Liver (tissue), 8 donors: ENCODE measurements at regions not wholly inside any gene's neighbourhood (a gene's known extent, or its start where the extent isn't known, plus 50 kb on each side); places are given as distances from the start of the nearest gene placed in this dataset.

Experiments
- DNase-seq: peaks from one replicate; pipeline ENCODE4 v3.0.0-alpha.2; 2017; ENCODE audit warnings: low spot score
- H3K27ac ChIP-seq, 2 donors: one replicate each; pipeline ENCODE4 v1.7.0; 2013; ENCODE audit warnings: inconsistent platforms in 2 of 2, low read length in 2 of 2, control low read depth in 1 of 2, low read depth in 1 of 2, mild to moderate bottlenecking in 1 of 2
- H3K27me3 ChIP-seq, 4 donors: one replicate each; pipeline versions ENCODE4 v1.6.1 to v1.7.0; 2013; ENCODE audit warnings: low read length in 3 of 4, inconsistent platforms in 1 of 4, mild to moderate bottlenecking in 1 of 4, moderate library complexity in 1 of 4; ENCODE audit not compliant: control insufficient read depth in 4 of 4, insufficient read depth in 4 of 4
- H3K36me3 ChIP-seq, 4 donors: one replicate each; pipeline versions ENCODE4 v1.6.1 to v1.7.0; 2013; ENCODE audit warnings: low read length in 3 of 4, mild to moderate bottlenecking in 3 of 4, low read depth in 1 of 4, moderate library complexity in 1 of 4; ENCODE audit not compliant: control insufficient read depth in 4 of 4, insufficient read depth in 3 of 4
- H3K4me1 ChIP-seq, 4 donors: one replicate each; pipeline versions ENCODE4 v1.6.1 to v1.7.0; 2013; ENCODE audit warnings: low read length in 3 of 4, mild to moderate bottlenecking in 3 of 4, moderate library complexity in 1 of 4; ENCODE audit not compliant: control insufficient read depth in 4 of 4, insufficient read depth in 4 of 4
- H3K4me3 ChIP-seq, 3 donors: one replicate each; pipeline versions ENCODE4 v1.6.1 to v1.7.0; 2013; ENCODE audit warnings: low read length in 3 of 3, control low read depth in 1 of 3, low read depth in 1 of 3, mild to moderate bottlenecking in 1 of 3
- H3K9ac ChIP-seq, 2 donors: one replicate each; pipeline ENCODE4 v1.7.0; 2013; ENCODE audit warnings: low read length in 2 of 2, mild to moderate bottlenecking in 2 of 2, moderate library complexity in 2 of 2, control low read depth in 1 of 2, low read depth in 1 of 2
- H3K9me3 ChIP-seq, 4 donors: one replicate each; pipeline versions ENCODE4 v1.6.1 to v1.7.0; 2013; ENCODE audit warnings: low read length in 3 of 4; ENCODE audit not compliant: control insufficient read depth in 4 of 4
- CTCF ChIP-seq: fragments of 150-350 bp; IDR thresholded peaks from 2 replicates; pipeline ENCODE4 v1.5.1; 2017; ENCODE audit warnings: improper control_type of control experiment, low read depth, low read length; ENCODE audit not compliant: missing input control
- EGR1 ChIP-seq, 2 donors: IDR thresholded peaks; 2 replicates each; pipeline ENCODE4 v1.6.1; 2016 to 2018; ENCODE audit warnings: antibody characterized with exemption in 2 of 2, low read depth in 2 of 2
- FOXA1 ChIP-seq: IDR thresholded peaks from 2 replicates; pipeline ENCODE4 v1.6.1; 2016; ENCODE audit warnings: antibody characterized with exemption
- FOXA2 ChIP-seq: IDR thresholded peaks from 2 replicates; pipeline ENCODE4 v1.6.1; 2016; ENCODE audit warnings: antibody characterized with exemption
- GABPA ChIP-seq, 2 donors: IDR thresholded peaks in 1 of 2; conservative IDR thresholded peaks in 1 of 2; 2 replicates each; pipeline ENCODE4 v1.6.1; 2016; ENCODE audit warnings: antibody characterized with exemption in 2 of 2, mild to moderate bottlenecking in 1 of 2, moderate library complexity in 1 of 2
- HNF4A ChIP-seq, 2 donors: conservative IDR thresholded peaks; 2 replicates each; pipeline ENCODE4 v1.6.1; 2016; ENCODE audit warnings: antibody characterized with exemption in 2 of 2, mild to moderate bottlenecking in 2 of 2
- HNF4G ChIP-seq: IDR thresholded peaks from 2 replicates; pipeline ENCODE4 v1.6.1; 2016; ENCODE audit warnings: antibody characterized with exemption
- JUND ChIP-seq, 2 donors: IDR thresholded peaks; 2 replicates each; pipeline ENCODE4 v1.6.1; 2016; ENCODE audit warnings: antibody characterized with exemption in 2 of 2
- MAX ChIP-seq: IDR thresholded peaks from 2 replicates; pipeline ENCODE4 v1.6.1; 2016; ENCODE audit warnings: antibody characterized with exemption
- NR2F2 ChIP-seq: IDR thresholded peaks from 2 replicates; pipeline ENCODE4 v1.6.1; 2016; ENCODE audit warnings: antibody characterized with exemption
- RAD21 ChIP-seq, 2 donors: IDR thresholded peaks; 2 replicates each; pipeline ENCODE4 v1.6.1; 2016; ENCODE audit warnings: antibody characterized with exemption in 2 of 2, mild to moderate bottlenecking in 2 of 2
- RXRA ChIP-seq, 2 donors: IDR thresholded peaks; 2 replicates each; pipeline ENCODE4 v1.6.1; 2017 to 2018; ENCODE audit warnings: antibody characterized with exemption in 2 of 2, mild to moderate bottlenecking in 1 of 2
- SP1 ChIP-seq: IDR thresholded peaks from 2 replicates; pipeline ENCODE4 v1.6.1; 2018; ENCODE audit warnings: antibody characterized with exemption, mild to moderate bottlenecking
- TAF1 ChIP-seq: conservative IDR thresholded peaks from 2 replicates; pipeline ENCODE4 v1.6.1; 2016; ENCODE audit warnings: antibody characterized with exemption, mild to moderate bottlenecking
- YY1 ChIP-seq: IDR thresholded peaks from 2 replicates; pipeline ENCODE4 v1.6.1; 2016; ENCODE audit warnings: antibody characterized with exemption, mild to moderate bottlenecking
- ZBTB33 ChIP-seq: IDR thresholded peaks from 2 replicates; pipeline ENCODE4 v1.6.1; 2016; ENCODE audit warnings: antibody characterized with exemption
- WGBS: extraction: QIAGEN DNeasy Blood & Tissue Kit; methylation state at CpG from one replicate; pipeline ENCODE4 v1.1.7; 2013; 5-methylcytosine and 5-hydroxymethylcytosine counted together
- TF ChIP-seq, protein P1 (sequence below): IDR thresholded peaks from 2 replicates; pipeline ENCODE4 v1.6.1; 2016; ENCODE audit warnings: antibody characterized with exemption
- TF ChIP-seq, protein P2 (sequence below): IDR thresholded peaks from 2 replicates; pipeline ENCODE4 v1.6.1; 2016; ENCODE audit warnings: antibody characterized with exemption, mild to moderate bottlenecking
- donor health status: healthy.
- donor health status: healthy.
- donor health status: healthy.
- donor health status: healthy.
- donor health status: healthy.

DNA sequence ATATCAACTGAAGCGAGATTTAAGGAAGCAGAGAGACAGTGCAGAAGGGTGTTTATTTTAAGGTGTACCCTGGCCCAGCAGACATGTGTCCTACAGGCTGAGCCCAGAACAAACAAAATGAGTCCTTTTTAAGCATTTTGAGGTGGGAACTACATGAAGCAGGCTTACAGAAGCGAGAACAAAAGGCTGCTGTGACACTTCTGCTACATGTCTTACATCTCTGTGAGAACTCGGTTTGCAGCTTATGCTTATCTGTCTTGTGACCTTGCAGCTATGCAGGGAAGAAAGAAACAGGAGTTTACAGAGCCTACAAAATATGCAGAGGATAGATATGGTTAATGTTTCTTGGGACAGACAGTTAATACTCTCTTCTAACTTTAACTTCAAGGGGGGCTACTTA lies 295.9 kb downstream of the CEMIP2 start:
- no peak overlapping the region for H3K9ac ChIP-seq
- DNase-seq = no peak
- no peaks in the 10 kb centered on the region for H3K27me3 ChIP-seq
- no peak overlapping the region for H3K4me3 ChIP-seq
- H3K9me3 ChIP-seq = no peaks in the 10 kb centered on the region
- 58% methylated on average over 3 of the region's 3 CpGs for WGBS
- no peaks in the 10 kb centered on the region for H3K4me1 ChIP-seq
- no peak overlapping the region for H3K27ac ChIP-seq
- TF ChIP-seq, protein P1, sequence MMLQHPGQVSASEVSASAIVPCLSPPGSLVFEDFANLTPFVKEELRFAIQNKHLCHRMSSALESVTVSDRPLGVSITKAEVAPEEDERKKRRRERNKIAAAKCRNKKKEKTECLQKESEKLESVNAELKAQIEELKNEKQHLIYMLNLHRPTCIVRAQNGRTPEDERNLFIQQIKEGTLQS = no peak
- TF ChIP-seq NR2F2 = no peak
- no peak for TF ChIP-seq JUND (IDR thresholded peaks at IDR 0.05)
- TF ChIP-seq SP1 = no peak
- TF ChIP-seq RXRA (IDR thresholded peaks at IDR 0.05) = no peak
- no peak for TF ChIP-seq MAX
- no peak for TF ChIP-seq GABPA (IDR thresholded peaks at IDR 0.05 in 1 of 2, conservative IDR thresholded peaks at IDR 0.05 in 1 of 2)
- TF ChIP-seq CTCF = no peak
- TF ChIP-seq, protein P2, sequence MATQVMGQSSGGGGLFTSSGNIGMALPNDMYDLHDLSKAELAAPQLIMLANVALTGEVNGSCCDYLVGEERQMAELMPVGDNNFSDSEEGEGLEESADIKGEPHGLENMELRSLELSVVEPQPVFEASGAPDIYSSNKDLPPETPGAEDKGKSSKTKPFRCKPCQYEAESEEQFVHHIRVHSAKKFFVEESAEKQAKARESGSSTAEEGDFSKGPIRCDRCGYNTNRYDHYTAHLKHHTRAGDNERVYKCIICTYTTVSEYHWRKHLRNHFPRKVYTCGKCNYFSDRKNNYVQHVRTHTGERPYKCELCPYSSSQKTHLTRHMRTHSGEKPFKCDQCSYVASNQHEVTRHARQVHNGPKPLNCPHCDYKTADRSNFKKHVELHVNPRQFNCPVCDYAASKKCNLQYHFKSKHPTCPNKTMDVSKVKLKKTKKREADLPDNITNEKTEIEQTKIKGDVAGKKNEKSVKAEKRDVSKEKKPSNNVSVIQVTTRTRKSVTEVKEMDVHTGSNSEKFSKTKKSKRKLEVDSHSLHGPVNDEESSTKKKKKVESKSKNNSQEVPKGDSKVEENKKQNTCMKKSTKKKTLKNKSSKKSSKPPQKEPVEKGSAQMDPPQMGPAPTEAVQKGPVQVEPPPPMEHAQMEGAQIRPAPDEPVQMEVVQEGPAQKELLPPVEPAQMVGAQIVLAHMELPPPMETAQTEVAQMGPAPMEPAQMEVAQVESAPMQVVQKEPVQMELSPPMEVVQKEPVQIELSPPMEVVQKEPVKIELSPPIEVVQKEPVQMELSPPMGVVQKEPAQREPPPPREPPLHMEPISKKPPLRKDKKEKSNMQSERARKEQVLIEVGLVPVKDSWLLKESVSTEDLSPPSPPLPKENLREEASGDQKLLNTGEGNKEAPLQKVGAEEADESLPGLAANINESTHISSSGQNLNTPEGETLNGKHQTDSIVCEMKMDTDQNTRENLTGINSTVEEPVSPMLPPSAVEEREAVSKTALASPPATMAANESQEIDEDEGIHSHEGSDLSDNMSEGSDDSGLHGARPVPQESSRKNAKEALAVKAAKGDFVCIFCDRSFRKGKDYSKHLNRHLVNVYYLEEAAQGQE = no peak
- TF ChIP-seq HNF4G = no peak
- TF ChIP-seq FOXA2 = no peak
- no peak for TF ChIP-seq ZBTB33
- TF ChIP-seq EGR1 (IDR thresholded peaks at IDR 0.05; ENCODE audit: low read depth in 2 of 2) = no peak
- TF ChIP-seq FOXA1 = no peak
- no peak for TF ChIP-seq HNF4A (conservative IDR thresholded peaks at IDR 0.05)
- TF ChIP-seq TAF1 = no peak
- TF ChIP-seq YY1 = no peak
- H3K36me3 ChIP-seq = no peaks in the 10 kb centered on the region

DNA sequence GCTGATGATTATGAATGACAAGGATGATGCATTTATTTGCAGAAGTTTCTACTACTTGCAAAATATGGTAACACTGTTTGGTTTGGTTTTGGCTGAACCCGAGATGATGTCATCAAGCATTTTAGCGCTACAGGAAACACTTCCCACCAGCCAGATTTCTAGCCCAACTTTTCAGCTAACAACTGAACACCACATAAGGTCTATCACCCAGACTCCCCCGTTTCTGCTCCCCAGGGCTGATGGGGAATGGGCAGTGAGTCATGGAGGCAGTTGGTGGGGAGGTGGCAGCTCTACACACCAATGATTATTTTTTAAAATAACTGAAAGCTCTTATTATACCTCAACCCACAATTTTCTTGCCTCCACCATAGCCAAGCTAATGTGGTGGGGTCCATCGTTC lies 302.9 kb downstream of the CEMIP2 start:
- Histone ChIP-seq H3K27ac (no peak overlapping the region), H3K36me3 (no peaks in the 10 kb centered on the region), H3K4me1 (peaks cover 0 to 8% (median 0%) of the 10 kb centered on the region in 4 donors), H3K9ac (no peak overlapping the region), H3K4me3 (no peak overlapping the region), H3K9me3 (no peaks in the 10 kb centered on the region), H3K27me3 (no peaks in the 10 kb centered on the region)
- WGBS = 79% methylated on average over 4 of the region's 4 CpGs
- no peak for DNase-seq
- TF ChIP-seq CTCF (no peak), RAD21 (IDR thresholded peaks at IDR 0.05) (no peak), MAX (no peak), SP1 (no peak), RXRA (IDR thresholded peaks at IDR 0.05) (no peak), FOXA1 (no peak), EGR1 (IDR thresholded peaks at IDR 0.05; ENCODE audit: low read depth in 2 of 2) (no peak), HNF4A (conservative IDR thresholded peaks at IDR 0.05) (no peak), FOXA2 (no peak), ZBTB33 (no peak), JUND (IDR thresholded peaks at IDR 0.05) (no peak), NR2F2 (no peak)
- TF ChIP-seq, protein P1 = no peak
